ENCODE measurements at regions not wholly inside any gene's neighbourhood (a gene's known extent, or its start where the extent isn't known, plus 50 kb on each side); places are given as distances from the start of the nearest gene placed in this dataset. TPM values are rescaled to one million over a fixed set of nuclear protein-coding genes. Genes with fewer than 3 reads are reported as not detected.

GRCh38 chr12:47297993-47298392 is 218.2 kb upstream of the AMIGO2 start:
- intact Hi-C loops (cut with DNase I) = no loop called here
- TF ChIP-seq POLR2A (IDR thresholded peaks at IDR 0.05) (no peak), CTCF (IDR thresholded peaks at IDR 0.05) (no peak), EP300 (IDR thresholded peaks at IDR 0.05) (no peak)
- H3K4me1 ChIP-seq (ENCODE audit: insufficient read depth) = no peaks in the 10 kb centered on the region

GRCh38 chr12:47296828-47297227 is 217.1 kb upstream of the AMIGO2 start:
- intact Hi-C loops (cut with DNase I) = no loop called here
- TF ChIP-seq POLR2A (IDR thresholded peaks at IDR 0.05) = no peak
- no peak for TF ChIP-seq CTCF (IDR thresholded peaks at IDR 0.05)
- no peak for TF ChIP-seq EP300 (IDR thresholded peaks at IDR 0.05)

More at GRCh38 chr12:47297993-47298392, 218.2 kb upstream of the AMIGO2 start:
- Histone ChIP-seq H3K9me3 (no peaks in the 10 kb centered on the region), H3K27ac (no peak overlapping the region), H3K36me3 (no peaks in the 10 kb centered on the region), H3K4me3 (no peak overlapping the region), H3K27me3 (no peaks in the 10 kb centered on the region)
- no peak for DNase-seq

GRCh38 chr12:47293406-47293805 is 213.6 kb upstream of the AMIGO2 start:
- H3K27me3 ChIP-seq = no peaks in the 10 kb centered on the region
- H3K9me3 ChIP-seq = no peaks in the 10 kb centered on the region
- DNase-seq = no peak
- no peaks in the 10 kb centered on the region for H3K4me1 ChIP-seq (ENCODE audit: insufficient read depth)
- H3K36me3 ChIP-seq = no peaks in the 10 kb centered on the region
- H3K27ac ChIP-seq = no peak overlapping the region
- H3K4me3 ChIP-seq = no peak overlapping the region
- 94 to 95% (median 94%) methylated on average over 13 of the region's 13 CpGs for WGBS, 3 donors
- intact Hi-C loops (cut with DNase I) = no loop called here
- TF ChIP-seq EP300 (IDR thresholded peaks at IDR 0.05) = no peak
- no peak for TF ChIP-seq CTCF (IDR thresholded peaks at IDR 0.05)
- TF ChIP-seq POLR2A (IDR thresholded peaks at IDR 0.05) = no peak

More at GRCh38 chr12:47296828-47297227, 217.1 kb upstream of the AMIGO2 start:
- no peak for DNase-seq
- Histone ChIP-seq H3K4me3 (no peak overlapping the region), H3K4me1 (ENCODE audit: insufficient read depth) (no peaks in the 10 kb centered on the region), H3K9me3 (no peaks in the 10 kb centered on the region), H3K36me3 (no peaks in the 10 kb centered on the region), H3K27ac (no peak overlapping the region), H3K27me3 (no peaks in the 10 kb centered on the region)

GRCh38 chr12:47286676-47287075 is 206.9 kb upstream of the AMIGO2 start:
- H3K4me3 ChIP-seq = no peak overlapping the region
- no peak for DNase-seq
- no peaks in the 10 kb centered on the region for H3K9me3 ChIP-seq
- TF ChIP-seq EP300 (IDR thresholded peaks at IDR 0.05) (no peak), POLR2A (IDR thresholded peaks at IDR 0.05) (no peak), CTCF (IDR thresholded peaks at IDR 0.05) (no peak)
- intact Hi-C loops (cut with DNase I) = no loop called here
- no peaks in the 10 kb centered on the region for H3K27me3 ChIP-seq
- no peaks in the 10 kb centered on the region for H3K36me3 ChIP-seq
- H3K27ac ChIP-seq = no peak overlapping the region
- WGBS, 3 donors = 70 to 78% (median 74%) methylated on average over 3 of the region's 3 CpGs
- no peaks in the 10 kb centered on the region for H3K4me1 ChIP-seq (ENCODE audit: insufficient read depth)

Small RNA genes in the stretch of these regions (microRNA-seq; reads per million reads assigned to microRNA genes)
- 0 reads per million in 3 donors for gene MIR4494

Small RNA genes in the stretch of these regions (small RNA-seq; reads per million reads assigned to genes)
- not detected for gene AC004486.1
- gene MIR4494 = not detected
- not detected for gene RF00264
